ENCODE measurements at regions not wholly inside any gene's neighbourhood (a gene's known extent, or its start where the extent isn't known, plus 50 kb on each side); places are given as distances from the start of the nearest gene placed in this dataset.
"Not testable (repeated sequence)": the region's sequence is repeated elsewhere in the genome, so short reads cannot be mapped to it uniquely, and the experiment has no call there.

DNA sequence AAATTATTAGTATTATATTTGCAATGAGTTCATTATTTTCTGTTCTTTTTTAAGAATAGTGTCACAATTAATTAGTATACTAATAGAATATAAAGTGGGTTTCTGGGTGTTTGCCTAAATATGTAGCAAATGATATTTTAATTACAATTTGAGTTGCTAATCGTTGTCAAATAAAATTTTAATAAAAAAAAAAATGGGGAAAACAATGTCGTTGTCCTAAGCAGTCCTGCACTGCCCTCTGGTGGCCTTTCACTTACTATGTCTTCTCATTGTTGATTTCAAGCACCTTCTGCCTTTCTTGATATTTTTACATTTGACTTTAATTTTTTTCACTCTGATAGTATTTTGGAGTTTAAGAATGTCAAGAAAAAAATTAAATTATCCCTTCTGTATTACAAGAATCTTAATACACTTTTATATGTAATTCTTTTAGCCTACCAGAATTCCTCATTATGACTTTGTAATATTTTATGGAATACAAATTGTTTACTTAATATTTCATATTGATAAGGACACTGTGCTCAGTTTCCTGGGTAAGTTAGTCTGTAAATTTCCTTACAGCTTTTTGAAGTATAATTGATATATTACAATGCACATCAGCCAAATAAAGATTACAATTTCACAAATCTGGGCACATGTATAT, 104.5 kb upstream of the FMN2 start:
- peak; percentile 54 to 63 (median 59) for ATAC-seq

DNA sequence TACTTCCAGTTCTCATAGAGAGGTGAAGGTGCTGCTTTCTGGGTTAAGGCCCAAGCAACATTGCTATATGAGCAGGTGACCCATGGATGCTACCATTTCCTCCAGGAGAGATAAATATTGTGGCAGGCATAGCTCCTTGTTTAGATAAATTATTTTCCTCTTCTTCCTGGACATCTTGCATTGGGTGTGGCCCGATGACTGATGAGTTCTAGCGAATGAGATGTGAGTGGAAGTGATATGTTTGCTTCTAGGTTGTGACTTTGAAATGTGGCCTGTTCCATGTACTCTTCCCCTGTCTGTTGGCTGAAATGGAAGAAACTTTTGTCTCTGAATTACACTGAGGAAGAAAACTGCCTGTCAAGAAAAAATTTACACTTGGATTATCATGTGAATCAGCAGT, 101.7 kb upstream of the FMN2 start:
- Histone ChIP-seq H3K27ac (no peak overlapping the region), H3K9me3 (no peaks in the 10 kb centered on the region), H3K27me3 (no peaks in the 10 kb centered on the region), H3K36me3 (no peaks in the 10 kb centered on the region), H3K4me3 (no peak overlapping the region), H3K4me1 (no peaks in the 10 kb centered on the region)
- DNase-seq (no peak), ATAC-seq (no peak)
- intact Hi-C loops (cut with DNase I) = no loop called here
- TF ChIP-seq POLR2A (IDR thresholded peaks at IDR 0.05) = no peak
- TF ChIP-seq, protein P1, sequence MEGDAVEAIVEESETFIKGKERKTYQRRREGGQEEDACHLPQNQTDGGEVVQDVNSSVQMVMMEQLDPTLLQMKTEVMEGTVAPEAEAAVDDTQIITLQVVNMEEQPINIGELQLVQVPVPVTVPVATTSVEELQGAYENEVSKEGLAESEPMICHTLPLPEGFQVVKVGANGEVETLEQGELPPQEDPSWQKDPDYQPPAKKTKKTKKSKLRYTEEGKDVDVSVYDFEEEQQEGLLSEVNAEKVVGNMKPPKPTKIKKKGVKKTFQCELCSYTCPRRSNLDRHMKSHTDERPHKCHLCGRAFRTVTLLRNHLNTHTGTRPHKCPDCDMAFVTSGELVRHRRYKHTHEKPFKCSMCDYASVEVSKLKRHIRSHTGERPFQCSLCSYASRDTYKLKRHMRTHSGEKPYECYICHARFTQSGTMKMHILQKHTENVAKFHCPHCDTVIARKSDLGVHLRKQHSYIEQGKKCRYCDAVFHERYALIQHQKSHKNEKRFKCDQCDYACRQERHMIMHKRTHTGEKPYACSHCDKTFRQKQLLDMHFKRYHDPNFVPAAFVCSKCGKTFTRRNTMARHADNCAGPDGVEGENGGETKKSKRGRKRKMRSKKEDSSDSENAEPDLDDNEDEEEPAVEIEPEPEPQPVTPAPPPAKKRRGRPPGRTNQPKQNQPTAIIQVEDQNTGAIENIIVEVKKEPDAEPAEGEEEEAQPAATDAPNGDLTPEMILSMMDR (IDR thresholded peaks at IDR 0.05) = no peak
- WGBS (ENCODE audit: insufficient coverage, low coverage, low lambda C conversion rate, missing lambda C conversion rate) = 57% methylated on average over 2 of the region's 2 CpGs

More for the DNA sequence above, 104.5 kb upstream of the FMN2 start:
- Histone ChIP-seq H3K9me3 (no peaks in the 10 kb centered on the region), H3K4me3 (no peak overlapping the region), H3K36me3 (no peaks in the 10 kb centered on the region), H3K4me1 (no peaks in the 10 kb centered on the region), H3K27me3 (no peaks in the 10 kb centered on the region), H3K27ac (no peak overlapping the region)
- WGBS (ENCODE audit: insufficient coverage, low coverage, low lambda C conversion rate, missing lambda C conversion rate) = 6% methylated on average over 2 of the region's 2 CpGs
- TF ChIP-seq, protein P1 (IDR thresholded peaks at IDR 0.05) = peak; percentile 33 to 88 (median 81)
- no peak for TF ChIP-seq POLR2A (IDR thresholded peaks at IDR 0.05)
- peak in 2 of 3 donors; percentile 34 to 54 for DNase-seq
- intact Hi-C loops (cut with DNase I) = no loop called here

DNA sequence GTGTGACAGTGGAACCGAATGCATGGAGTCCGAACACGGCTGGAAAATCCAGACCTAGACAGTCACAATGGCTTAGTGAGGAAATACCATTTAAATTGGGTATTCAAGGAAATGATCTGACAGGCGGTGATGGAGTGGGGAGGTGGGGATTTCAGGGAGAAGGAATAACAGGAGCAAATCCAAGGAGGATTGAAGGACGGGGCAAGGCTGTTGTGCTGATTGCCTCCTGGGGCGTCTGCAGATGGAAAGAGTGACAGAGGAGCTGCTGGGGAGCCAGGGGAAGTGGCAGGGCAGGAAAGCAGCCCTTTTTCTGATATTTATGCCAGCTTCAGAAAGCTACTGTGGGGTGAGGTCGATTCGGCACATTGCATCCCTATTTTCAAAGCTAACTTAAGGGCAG, 99.1 kb upstream of the FMN2 start:
- H3K27ac ChIP-seq; DNase-seq; ATAC-seq; H3K36me3 ChIP-seq; H3K4me3 ChIP-seq; H3K9me3 ChIP-seq; intact Hi-C loops (cut with DNase I); H3K4me1 ChIP-seq; H3K27me3 ChIP-seq: not testable (repeated sequence)
- WGBS (ENCODE audit: insufficient coverage, low coverage, low lambda C conversion rate, missing lambda C conversion rate) = 46% methylated on average over 6 of the region's 8 CpGs

DNA sequence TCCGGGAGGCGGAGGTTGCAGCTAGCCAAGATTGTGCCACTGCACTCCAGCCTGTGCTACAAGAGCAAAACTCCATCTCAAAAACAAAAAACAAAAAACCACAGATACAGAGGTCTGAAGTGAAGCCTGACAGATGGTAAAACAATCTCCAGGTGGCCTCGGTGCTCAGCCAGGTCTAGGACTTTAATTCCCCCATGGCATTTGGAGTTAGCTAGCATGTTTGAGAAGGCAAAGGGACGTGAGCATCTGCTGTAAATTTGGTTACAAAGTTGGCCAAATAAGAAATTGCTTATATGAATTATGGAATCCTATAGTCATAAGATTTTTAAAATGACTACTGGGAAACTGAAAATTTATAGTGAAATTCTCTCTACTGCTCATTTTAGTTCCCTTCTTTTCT, 98.3 kb upstream of the FMN2 start:
- no peaks in the 10 kb centered on the region for H3K9me3 ChIP-seq
- H3K36me3 ChIP-seq = no peaks in the 10 kb centered on the region
- H3K4me3 ChIP-seq = no peak overlapping the region
- DNase-seq (no peak), ATAC-seq (no peak)
- 45% methylated on average over 4 of the region's 4 CpGs for WGBS (ENCODE audit: insufficient coverage, low coverage, low lambda C conversion rate, missing lambda C conversion rate)
- H3K27me3 ChIP-seq = peaks cover 12 to 14% of the 10 kb centered on the region in 2 donors
- TF ChIP-seq, protein P1 (IDR thresholded peaks at IDR 0.05) = no peak
- TF ChIP-seq POLR2A (IDR thresholded peaks at IDR 0.05) = no peak
- intact Hi-C loops (cut with DNase I) = no loop called here
- H3K4me1 ChIP-seq = peaks cover 0 to 8% (median 0%) of the 10 kb centered on the region in 4 donors
- H3K27ac ChIP-seq = no peak overlapping the region

DNA sequence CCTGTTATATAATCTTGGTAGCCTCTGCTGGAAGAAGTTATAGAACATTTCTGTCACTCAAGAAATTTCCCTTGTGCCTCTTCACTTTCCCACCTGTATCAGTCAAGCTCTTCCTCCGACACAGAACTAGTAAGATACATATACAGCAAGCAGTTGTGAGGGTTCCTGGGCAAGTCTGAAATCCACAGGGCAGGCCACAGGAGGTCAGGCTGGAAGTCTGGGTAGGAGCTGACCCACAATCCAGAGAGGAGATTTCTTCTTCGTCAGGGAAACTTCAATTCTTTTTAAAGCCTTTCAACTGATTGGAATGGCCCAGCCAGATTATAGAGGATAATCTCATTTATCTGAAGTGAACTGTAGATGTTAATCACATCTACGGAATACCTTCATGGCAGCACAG, 96.4 kb upstream of the FMN2 start:
- Histone ChIP-seq H3K4me3 (no peak overlapping the region), H3K27ac (no peak overlapping the region), H3K9me3 (no peaks in the 10 kb centered on the region), H3K36me3 (no peaks in the 10 kb centered on the region), H3K27me3 (peaks cover 16 to 29% of the 10 kb centered on the region in 2 donors), H3K4me1 (peaks cover 0 to 8% (median 0%) of the 10 kb centered on the region in 4 donors)
- whole genome bisulfite sequencing (ENCODE audit: insufficient coverage, low coverage, low lambda C conversion rate, missing lambda C conversion rate) = 74% methylated on average over 3 of the region's 3 CpGs
- DNase-seq (no peak), ATAC-seq (no peak)
- no peak for TF ChIP-seq POLR2A (IDR thresholded peaks at IDR 0.05)
- TF ChIP-seq, protein P1 (IDR thresholded peaks at IDR 0.05) = no peak
- intact Hi-C loops (cut with DNase I) = no loop called here

Measured in right lobe of liver (tissue), 6 donors.